ENCODE measurements at regions not wholly inside any gene's neighbourhood (a gene's known extent, or its start where the extent isn't known, plus 50 kb on each side); places are given as distances from the start of the nearest gene placed in this dataset.

- TF ChIP-seq HMG20A (CRISPR knock-in tag; conservative IDR thresholded peaks at IDR 0.05) (no peak), HOXB6 (CRISPR knock-in tag; IDR thresholded peaks at IDR 0.05; ENCODE audit: borderline replicate concordance) (no peak), GTF2F1 (IDR thresholded peaks at IDR 0.05; ENCODE audit: low read depth, low read length) (no peak), ZBTB2 (IDR thresholded peaks at IDR 0.05) (no peak)
These were observed 400.4 kb upstream of the DIPK2B start (continued) for GRCh38 chrX:45601052-45601451.

GRCh38 chrX:45598861-45599260 lies 398.2 kb upstream of the DIPK2B start:
- intact Hi-C loops (cut with micrococcal nuclease): no loop called here
- Histone ChIP-seq H2AFZ (ENCODE audit: low read depth, low read length) (no peak overlapping the region), H3K4me3 (no peak overlapping the region), H3K4me2 (ENCODE audit: insufficient read depth, low read length) (no peak overlapping the region), H3K27me3 (ENCODE audit: control insufficient read depth in 2 of 2, insufficient read depth in 2 of 2, low read length in 2 of 2) (no peaks in the 10 kb centered on the region), H3K4me1 (replicated peaks in 1 of 2; ENCODE audit: control insufficient read depth in 2 of 2, insufficient read depth in 2 of 2, low read length in 2 of 2) (no peaks in the 10 kb centered on the region), H4K20me1 (replicated peaks; ENCODE audit: control insufficient read depth, insufficient read depth, low read length) (no peaks in the 10 kb centered on the region), H3K27ac (ENCODE audit: extremely low read depth, low read depth, low read length) (no peak overlapping the region), H3K9ac (ENCODE audit: insufficient read depth in 1 of 2, low read depth in 2 of 2, low read length in 2 of 2) (no peak overlapping the region), H3K36me3 (ENCODE audit: control insufficient read depth, insufficient read depth, low read length) (no peaks in the 10 kb centered on the region), H3K9me3 (replicated peaks; ENCODE audit: control insufficient read depth, insufficient read depth, low read depth, low read length) (no peaks in the 10 kb centered on the region), H3K9me1 (ENCODE audit: control insufficient read depth, insufficient read depth, low read length) (no peaks in the 10 kb centered on the region), H3K79me2 (ENCODE audit: control insufficient read depth, insufficient read depth, low read length) (no peaks in the 10 kb centered on the region)
- FAIRE-seq: no peak
- no peak for DNase-seq (ENCODE audit: extremely low read depth in 1 of 4, low spot score in 3 of 4)
- BruUV-seq (replicated peaks): no TSS peak
- WGBS (ENCODE audit: insufficient coverage, low coverage, missing lambda C conversion rate): 0% methylated on average over 3 of the region's 3 CpGs
- ATAC-seq: no peak
- ChIA-PET POLR2A (no interaction called here), CTCF (ENCODE audit: low intra/inter-chr PET ratio) (no interaction called here)
- TF ChIP-seq ZBTB40 (IDR thresholded peaks at IDR 0.05) (no peak), ZBTB40 (CRISPR knock-in tag; IDR thresholded peaks at IDR 0.05) (no peak), ZSCAN29 (IDR thresholded peaks at IDR 0.05) (no peak)
- in situ Hi-C loops (cut with MboI): no loop called here
